GM23338 (cell line): ENCODE measurements at regions not wholly inside any gene's neighbourhood (a gene's known extent, or its start where the extent isn't known, plus 50 kb on each side); places are given as distances from the start of the nearest gene placed in this dataset.

Experiments used
- ATAC-seq: fragments of 200-7000 bp; cut with Tn5 transposase; 3 replicates; pipeline ENCODE4 v1.9.1; 2020
- DNase-seq: peaks from one replicate; pipeline ENCODE4 v3.0.0-alpha.2; 2015; ENCODE audit warnings: low spot score
- H2AFZ ChIP-seq: fragments of 200-600 bp; sonication (generic); 2 replicates; pipeline ENCODE4 v1.8.0; 2016; ENCODE audit warnings: antibody characterized with exemption, mild to moderate bottlenecking, moderate library complexity
- H3F3A ChIP-seq: fragments of 200-600 bp; sonication (generic); replicated peaks from 2 replicates; pipeline ENCODE4 v1.8.0; 2017; ENCODE audit warnings: antibody characterized with exemption, mixed run types, low read depth
- H3K27ac ChIP-seq: fragments of 200-600 bp; sonication (generic); 2 replicates; pipeline ENCODE4 v1.6.1; 2016; ENCODE audit warnings: low read depth
- H3K27me3 ChIP-seq: fragments of 200-600 bp; sonication (generic); 2 replicates; pipeline ENCODE4 v1.8.0; 2016; ENCODE audit warnings: mild to moderate bottlenecking, mixed run types, moderate library complexity; ENCODE audit not compliant: insufficient read depth
- H3K36me3 ChIP-seq: fragments of 200-600 bp; sonication (generic); 2 replicates; pipeline ENCODE4 v1.8.0; 2016; ENCODE audit warnings: mild to moderate bottlenecking; ENCODE audit not compliant: insufficient read depth
- H3K4me1 ChIP-seq: fragments of 200-600 bp; sonication (generic); 2 replicates; pipeline ENCODE4 v1.8.0; 2016; ENCODE audit warnings: mild to moderate bottlenecking, moderate library complexity; ENCODE audit not compliant: insufficient read depth
- H3K4me2 ChIP-seq: fragments of 200-600 bp; sonication (generic); 2 replicates; pipeline ENCODE4 v1.7.1; 2017; ENCODE audit warnings: mixed run types
- H3K4me3 ChIP-seq: fragments of 200-600 bp; sonication (generic); 2 replicates; pipeline ENCODE4 v1.6.1; 2016; ENCODE audit warnings: mixed run types
- H3K79me2 ChIP-seq: fragments of 200-600 bp; sonication (generic); replicated peaks from 2 replicates; pipeline ENCODE4 v1.8.0; 2017; ENCODE audit warnings: mild to moderate bottlenecking; ENCODE audit not compliant: insufficient read depth
- H3K9me2 ChIP-seq: fragments of 200-600 bp; sonication (generic); 2 replicates; pipeline ENCODE4 v1.8.0; 2017; ENCODE audit not compliant: insufficient read depth
- H4K20me1 ChIP-seq: fragments of 200-600 bp; sonication (generic); replicated peaks from 2 replicates; pipeline ENCODE4 v1.8.0; 2017; ENCODE audit warnings: mild to moderate bottlenecking; ENCODE audit not compliant: insufficient read depth
- H3K27ac Mint-ChIP-seq: 2 replicates; pipeline ENCODE4 v1.8.0; 2020; ENCODE audit warnings: inconsistent platforms, mild to moderate bottlenecking, moderate library complexity, mixed read lengths
- H3K27me3 Mint-ChIP-seq: 3 replicates; pipeline ENCODE4 v1.8.0; 2022; ENCODE audit warnings: low read depth, mild to moderate bottlenecking, moderate library complexity, mixed read lengths, inconsistent platforms; ENCODE audit not compliant: insufficient read depth, poor library complexity
- H3K36me3 Mint-ChIP-seq: 3 replicates; pipeline ENCODE4 v1.8.0; 2021; ENCODE audit warnings: low read depth, mild to moderate bottlenecking, inconsistent platforms, moderate library complexity, mixed read lengths
- H3K4me1 Mint-ChIP-seq: 3 replicates; pipeline ENCODE4 v1.8.0; 2020; ENCODE audit warnings: mild to moderate bottlenecking, inconsistent platforms, mixed read lengths
- H3K4me3 Mint-ChIP-seq: 3 replicates; pipeline ENCODE4 v1.8.0; 2021; ENCODE audit warnings: moderate library complexity, mild to moderate bottlenecking, inconsistent platforms, mixed read lengths
- H3K9me3 Mint-ChIP-seq: 3 replicates; pipeline ENCODE4 v1.8.0; 2020; ENCODE audit warnings: moderate library complexity, mild to moderate bottlenecking, inconsistent platforms, mixed read lengths
- CREB1 ChIP-seq: fragments of 250-450 bp; sonication (Bioruptor Pico); IDR thresholded peaks from 2 replicates; pipeline ENCODE4 v1.5.0; 2020; ENCODE audit warnings: low read depth, mild to moderate bottlenecking, moderate library complexity
- CTCF ChIP-seq, 2 experiments: fragments of 200-600 bp in 1 of 2; sonication (generic) in 1 of 2; conservative IDR thresholded peaks; 2 replicates each; pipeline versions ENCODE4 v1.5.1 to v1.6.1; 2016 to 2017; ENCODE audit warnings: antibody characterized with exemption in 2 of 2, low read depth in 2 of 2, mild to moderate bottlenecking in 2 of 2, moderate library complexity in 1 of 2
- ETS1 ChIP-seq: IDR thresholded peaks from 2 replicates; pipeline ENCODE4 v1.6.1; 2016; ENCODE audit warnings: antibody characterized with exemption
- EZH2phosphoT487 ChIP-seq: fragments of 200-600 bp; sonication (generic); IDR thresholded peaks from one replicate; pipeline ENCODE4 v1.8.1; 2018; ENCODE audit warnings: antibody characterized with exemption; ENCODE audit not compliant: unreplicated experiment

GRCh38 chr2:240199133-240199870 is 58.8 kb upstream of the OTOS start:
- Histone ChIP-seq H3K27me3 (no peaks in the 10 kb centered on the region), H4K20me1 (no peaks in the 10 kb centered on the region), H3K36me3 (no peaks in the 10 kb centered on the region), H3K4me1 (no peaks in the 10 kb centered on the region), H3K4me3 (no peak overlapping the region), H3K79me2 (no peaks in the 10 kb centered on the region), H2AFZ (no peak overlapping the region), H3K9me2 (no peaks in the 10 kb centered on the region), H3F3A (no peaks in the 10 kb centered on the region), H3K4me2 (no peak overlapping the region), H3K27ac (no peak overlapping the region)
- Mint-ChIP-seq H3K4me3 (no peak overlapping the region), H3K27me3 (peaks cover 3% of the 10 kb centered on the region), H3K9me3 (peaks cover 4% of the 10 kb centered on the region), H3K36me3 (no peaks in the 10 kb centered on the region), H3K4me1 (peaks cover 5% of the 10 kb centered on the region), H3K27ac (no peak overlapping the region)
- no peak for ATAC-seq
- DNase-seq, result no peak
- TF ChIP-seq CREB1, result no peak
- no peak for TF ChIP-seq EZH2phosphoT487
- no peak for TF ChIP-seq CTCF (conservative IDR thresholded peaks at IDR 0.05; ENCODE audit: low read depth in 2 of 2)

- H3K27ac Mint-ChIP-seq, result no peak overlapping the region
Measured at GRCh38 chr2:240200230-240201051, 60.0 kb upstream of the OTOS start.

More at GRCh38 chr2:240200230-240201051, 60.0 kb upstream of the OTOS start:
- Histone ChIP-seq H3F3A (no peaks in the 10 kb centered on the region), H3K4me1 (peaks cover 4% of the 10 kb centered on the region), H3K27ac (no peak overlapping the region), H3K36me3 (no peaks in the 10 kb centered on the region), H3K27me3 (no peaks in the 10 kb centered on the region), H3K9me2 (no peaks in the 10 kb centered on the region), H2AFZ (no peak overlapping the region), H4K20me1 (no peaks in the 10 kb centered on the region), H3K4me2 (no peak overlapping the region), H3K4me3 (no peak overlapping the region), H3K79me2 (no peaks in the 10 kb centered on the region)
- ATAC-seq (no peak), DNase-seq (no peak)
- TF ChIP-seq ETS1, result no peak
- TF ChIP-seq CTCF (conservative IDR thresholded peaks at IDR 0.05; ENCODE audit: low read depth in 2 of 2), result no peak
- no peak overlapping the region for H3K4me3 Mint-ChIP-seq
- peaks cover 10% of the 10 kb centered on the region for H3K4me1 Mint-ChIP-seq
- H3K9me3 Mint-ChIP-seq, result peaks cover 4% of the 10 kb centered on the region
- H3K27me3 Mint-ChIP-seq, result peaks cover 7% of the 10 kb centered on the region
- no peaks in the 10 kb centered on the region for H3K36me3 Mint-ChIP-seq
